ENCODE measurements at regions not wholly inside any gene's neighbourhood (a gene's known extent, or its start where the extent isn't known, plus 50 kb on each side); places are given as distances from the start of the nearest gene placed in this dataset.
"Not testable (repeated sequence)": the region's sequence is repeated elsewhere in the genome, so short reads cannot be mapped to it uniquely, and the experiment has no call there.

DNA sequence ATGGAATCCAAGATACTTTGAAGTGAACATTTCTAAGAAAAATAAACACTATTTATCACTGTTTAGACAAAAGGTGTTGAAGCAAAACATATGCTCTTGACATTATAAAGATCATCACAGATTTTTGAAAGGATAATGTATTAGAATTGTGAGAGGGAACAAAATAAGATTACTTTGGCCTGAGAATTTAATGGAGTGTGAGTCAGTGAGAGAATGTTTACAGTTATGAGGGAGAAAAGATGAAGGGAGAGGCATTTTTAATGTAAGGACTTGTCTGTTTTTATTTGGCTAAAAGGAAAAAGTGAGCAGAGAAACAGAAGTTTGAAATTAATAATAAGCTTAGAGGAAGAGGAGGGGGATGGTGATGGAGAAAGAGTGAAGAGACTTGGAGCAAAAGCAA, 1010.1 kb downstream of the EFNA5 start:
- DNase-seq = no peak

DNA sequence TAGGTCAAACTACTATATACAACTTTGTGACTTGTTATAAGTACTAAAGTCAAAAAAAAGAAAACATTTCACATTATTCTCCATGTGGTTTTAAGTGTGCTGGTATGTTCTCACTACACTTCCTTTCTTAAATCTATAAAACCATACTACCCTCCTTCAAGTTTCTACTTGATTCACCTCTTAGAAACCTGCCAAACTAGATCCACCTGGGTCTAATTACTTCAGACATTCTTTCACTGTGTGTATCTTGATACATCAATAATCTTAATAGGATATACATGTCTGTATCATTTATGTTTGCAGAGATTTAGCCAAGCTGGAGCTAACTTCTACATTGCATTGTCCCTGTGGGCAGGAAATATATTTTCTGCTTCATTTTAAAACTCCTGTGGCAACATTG, 1012.6 kb downstream of the EFNA5 start:
- DNase-seq = no peak

DNA sequence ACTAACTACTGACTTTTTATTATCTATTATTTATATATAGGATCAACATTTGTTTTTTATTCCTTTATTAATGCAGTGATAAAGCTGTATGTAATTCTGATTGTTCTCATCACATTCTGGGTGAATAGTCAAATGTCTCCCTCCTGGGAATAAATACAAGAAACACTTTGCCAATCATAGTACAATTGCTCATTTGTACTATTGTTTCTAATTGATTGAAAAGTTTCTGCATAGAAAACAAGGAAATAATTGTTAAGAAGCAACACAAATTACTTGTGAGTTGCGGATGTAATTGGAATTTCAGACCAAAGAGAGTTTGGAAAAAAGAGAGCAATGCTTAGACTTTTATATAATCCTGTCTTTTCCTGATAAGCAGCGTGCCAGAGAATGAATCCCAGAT, 1013.9 kb downstream of the EFNA5 start:
- DNase-seq = no peak

DNA sequence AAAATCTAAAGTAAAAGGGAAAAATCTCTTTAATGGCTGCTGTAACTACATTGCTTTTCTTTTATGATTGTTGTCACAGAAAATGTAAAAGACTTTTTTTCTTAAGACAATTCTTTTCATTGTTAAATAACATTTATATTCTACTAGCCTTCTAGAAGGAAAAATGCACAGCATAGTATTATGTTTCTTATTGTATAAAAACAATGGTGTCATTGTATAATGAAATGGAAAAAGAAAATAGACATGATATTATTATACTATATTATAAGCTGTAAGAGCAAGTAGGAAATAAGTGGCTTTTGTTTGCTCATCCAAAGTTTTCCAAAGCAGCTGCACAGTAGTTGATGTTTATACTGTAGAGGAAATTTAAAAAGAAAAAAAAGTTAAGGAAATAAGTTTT, 1021.7 kb downstream of the EFNA5 start:
- DNase-seq = no peak

DNA sequence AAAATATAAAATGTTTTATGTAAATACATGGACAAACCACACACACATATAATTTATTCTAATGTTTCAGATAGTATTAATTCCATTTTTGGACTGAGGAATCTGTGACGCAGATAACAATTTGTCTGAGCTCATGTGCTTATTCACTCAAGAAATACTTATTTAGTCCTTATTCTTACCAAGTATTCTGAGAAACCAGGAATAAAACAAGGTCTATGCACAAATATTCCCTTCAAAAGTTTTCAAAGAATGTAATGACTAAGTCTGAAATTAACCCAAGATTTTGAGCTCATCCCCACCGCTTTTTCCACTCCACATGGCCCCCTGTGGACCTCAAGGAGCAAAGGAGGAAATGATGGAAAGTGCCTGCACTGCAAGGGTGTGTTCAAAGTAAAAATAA, 1022.3 kb downstream of the EFNA5 start:
- no peak for DNase-seq

DNA sequence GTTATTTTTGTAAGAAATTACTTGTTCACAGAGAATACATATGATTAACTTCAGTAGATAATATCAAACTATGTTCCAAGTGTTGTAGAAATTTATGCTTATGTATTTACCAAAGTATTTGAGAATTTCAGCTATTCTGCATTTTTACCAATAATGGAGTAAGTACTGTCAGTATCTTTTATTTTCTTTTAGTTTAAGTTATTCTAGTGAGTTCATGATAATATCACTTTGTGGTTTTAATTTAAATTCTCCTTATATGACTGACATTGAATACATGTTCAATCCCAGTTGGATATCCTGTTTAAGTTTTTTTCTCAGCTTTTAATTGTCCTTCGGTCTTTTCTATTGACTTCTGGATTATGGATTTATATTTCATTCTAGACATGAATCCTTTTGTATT, 1024.6 kb downstream of the EFNA5 start:
- no peak for DNase-seq

DNA sequence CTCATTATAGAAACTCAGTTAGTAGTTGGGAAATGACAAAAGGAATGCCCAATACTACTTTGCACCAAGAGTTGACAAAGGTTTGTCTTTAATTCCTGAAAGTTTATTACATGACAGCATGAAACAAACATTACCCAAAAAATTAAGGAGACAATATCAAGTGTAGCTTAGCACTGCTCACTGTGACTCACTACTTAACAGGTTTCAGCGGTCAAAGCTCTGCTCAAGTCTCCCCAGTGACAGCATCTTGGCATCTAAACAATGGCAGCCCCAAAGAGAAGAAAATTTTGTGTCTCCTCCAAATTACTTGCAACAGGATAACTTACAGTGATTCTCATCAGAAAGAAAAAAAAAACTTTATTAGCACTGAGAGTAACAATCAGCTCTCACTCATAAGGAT, 1030.2 kb downstream of the EFNA5 start:
- no peak for DNase-seq

DNA sequence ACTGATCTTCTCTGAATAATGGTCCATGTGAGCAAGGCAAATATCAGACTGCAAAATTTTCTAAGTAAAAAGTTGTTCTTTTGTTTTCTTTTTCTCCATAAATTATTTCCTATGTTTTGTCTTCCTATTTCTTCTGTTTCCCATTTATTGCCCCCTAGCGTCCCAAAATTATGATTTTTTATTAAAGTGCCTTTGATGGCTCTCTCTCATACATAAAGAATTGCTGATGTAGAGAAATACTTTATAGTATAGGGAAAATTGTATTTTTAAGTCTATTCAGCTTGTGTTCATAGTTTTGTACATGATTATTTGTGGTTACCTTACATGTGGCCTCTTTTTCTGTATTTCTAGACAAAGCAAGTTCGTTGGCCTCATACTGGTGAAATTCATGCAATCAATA, 1031.2 kb downstream of the EFNA5 start:
- DNase-seq = no peak

DNA sequence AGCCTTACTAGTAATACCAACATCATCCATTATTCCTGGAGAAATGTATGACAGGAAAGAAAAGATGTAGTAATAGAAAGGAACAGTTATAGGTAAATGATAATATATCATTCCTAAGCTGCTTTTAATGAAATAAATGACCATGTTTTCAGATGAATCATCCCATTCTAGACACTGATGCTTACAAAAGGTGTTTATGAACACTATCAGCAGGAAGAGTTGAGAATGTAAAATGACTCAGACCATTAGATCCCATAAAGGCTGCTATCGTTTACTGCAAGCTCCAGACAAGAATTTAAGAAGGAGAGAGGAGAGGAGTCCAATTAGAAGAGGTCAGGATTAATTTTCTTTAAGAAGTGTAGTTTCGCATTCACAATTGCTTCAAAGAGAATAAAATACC, 1033.5 kb downstream of the EFNA5 start:
- no peak for DNase-seq

DNA sequence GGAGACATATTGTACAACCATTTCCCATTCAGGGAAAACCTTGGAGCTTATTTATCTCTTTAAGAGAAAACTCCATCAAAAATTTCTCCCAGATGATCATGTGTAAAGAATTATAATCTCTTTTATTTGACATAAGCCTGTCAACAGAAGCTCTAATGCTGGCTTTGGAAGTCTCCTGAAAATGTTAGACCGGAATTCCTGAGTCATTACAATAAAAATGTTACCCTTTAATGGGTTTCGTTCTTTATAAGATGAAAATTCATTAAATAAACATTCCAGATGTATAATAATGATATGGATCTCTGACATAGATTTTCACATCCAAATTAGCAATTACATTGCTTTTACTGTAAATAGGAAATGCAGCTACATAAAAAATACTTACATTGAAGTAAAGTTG, 1036.4 kb downstream of the EFNA5 start:
- no peak for DNase-seq

DNA sequence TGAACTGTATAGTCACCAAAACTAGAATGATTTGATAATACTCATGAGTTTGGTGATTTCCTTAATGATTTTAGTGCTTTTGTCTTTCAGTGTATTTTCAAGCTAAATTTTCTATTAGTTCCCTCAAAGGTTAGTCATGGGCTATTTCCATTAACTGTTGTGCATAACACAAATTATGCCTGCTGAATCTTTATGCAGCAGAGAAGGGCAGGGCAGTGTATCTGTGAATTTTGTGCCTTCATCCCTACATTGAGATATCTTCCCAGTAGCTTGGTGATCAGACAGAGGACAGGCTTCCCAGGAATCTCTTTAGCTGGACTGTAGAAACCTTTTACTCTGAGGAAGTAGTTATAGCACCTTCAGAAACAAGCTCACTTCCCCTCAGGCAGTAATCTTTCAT, 1036.9 kb downstream of the EFNA5 start:
- no peak for DNase-seq

DNA sequence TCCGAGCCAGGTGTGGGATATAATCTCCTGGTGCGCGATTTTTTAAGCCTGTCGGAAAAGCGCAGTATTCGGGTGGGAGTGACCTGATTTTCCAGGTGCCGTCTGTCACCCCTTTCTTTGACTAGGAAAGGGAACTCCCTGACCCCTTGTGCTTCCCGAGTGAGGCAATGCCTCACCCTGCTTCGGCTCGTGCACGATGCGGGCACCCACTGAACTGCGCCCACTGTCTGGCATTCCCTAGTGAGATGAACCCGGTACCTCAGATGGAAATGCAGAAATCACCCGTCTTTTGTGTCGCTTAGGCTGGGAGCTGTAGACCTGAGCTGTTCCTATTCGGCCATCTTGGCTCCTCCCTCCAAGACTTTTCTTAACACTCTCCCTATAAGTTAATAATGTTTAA, 1042.3 kb downstream of the EFNA5 start:
- not testable (repeated sequence) for DNase-seq

DNA sequence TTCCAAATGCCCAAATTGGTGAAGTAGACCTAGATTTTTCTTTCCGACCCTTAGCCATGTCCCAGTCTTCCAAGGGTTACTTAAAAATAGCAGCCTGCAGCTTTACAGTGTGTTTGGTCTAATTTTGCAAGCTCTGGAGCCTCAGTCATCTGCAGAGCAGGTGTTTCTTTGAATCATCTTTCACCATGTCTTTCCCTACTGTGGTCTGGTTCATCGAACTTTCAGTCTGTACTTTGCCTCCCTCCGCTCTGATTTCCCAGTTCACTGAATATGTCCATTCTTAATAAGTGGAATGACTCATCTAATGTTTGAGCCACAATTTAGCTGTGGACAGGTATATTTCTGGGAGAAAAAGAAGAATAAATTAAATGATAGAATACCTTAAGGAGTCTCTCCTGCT, 1060.7 kb downstream of the EFNA5 start:
- DNase-seq = no peak

DNA sequence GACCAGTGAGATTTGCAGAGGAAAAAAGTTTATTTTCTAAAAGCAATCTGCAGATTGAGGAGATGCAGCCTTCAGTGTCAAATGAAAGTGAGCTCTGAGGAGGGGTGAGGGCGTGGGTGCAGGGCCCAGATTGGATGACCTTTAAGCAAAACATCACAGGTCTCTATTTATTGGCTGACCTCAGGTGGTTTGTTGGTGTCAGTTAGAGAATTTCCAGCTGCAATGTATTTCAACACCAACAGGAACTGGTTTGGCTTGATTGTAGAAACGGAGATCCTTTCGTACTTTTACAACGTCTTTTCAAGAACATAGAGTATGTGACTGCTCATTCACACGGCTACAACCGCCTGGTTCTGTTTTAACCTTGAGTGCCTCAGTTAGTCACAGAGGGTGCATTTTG, 1069.1 kb downstream of the EFNA5 start:
- no peak for DNase-seq

DNA sequence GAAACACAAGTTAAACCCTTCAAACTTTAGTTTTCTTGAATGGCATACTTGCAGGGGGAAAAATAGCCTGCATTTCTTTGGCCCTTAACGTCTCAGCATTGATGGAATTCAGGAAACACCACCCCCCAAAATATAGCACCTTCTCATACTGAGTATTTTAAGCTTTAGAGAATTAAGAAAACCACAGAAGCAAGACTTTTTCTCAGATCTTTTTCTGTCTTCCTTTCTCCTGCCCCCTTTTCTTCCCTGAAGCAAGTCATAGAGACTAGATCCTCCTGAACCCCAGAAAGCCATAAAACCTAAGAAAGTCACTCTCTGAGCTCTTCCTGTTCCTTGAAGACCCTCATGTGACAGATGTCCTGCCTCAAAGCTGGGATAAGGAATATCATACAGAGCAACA, 1069.9 kb downstream of the EFNA5 start:
- no peak for DNase-seq

DNA sequence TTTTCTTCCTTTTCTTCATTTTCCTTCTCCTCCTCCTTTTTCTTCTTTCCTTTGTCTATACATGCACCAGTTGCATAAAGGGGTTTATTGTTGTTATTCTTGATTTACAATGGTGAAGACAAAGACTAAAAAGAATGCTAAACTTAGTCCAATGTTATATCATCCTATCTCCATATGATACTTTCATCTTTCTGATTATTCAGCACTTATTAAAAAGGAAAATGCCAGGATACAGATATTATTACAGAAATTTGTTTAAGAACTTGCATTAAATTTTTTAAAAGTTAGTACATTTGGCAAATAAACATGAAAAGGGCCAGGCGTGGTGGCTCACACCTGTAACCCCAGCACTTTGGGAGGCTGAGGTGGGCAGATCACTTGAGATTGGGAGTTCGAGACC, 1074.9 kb downstream of the EFNA5 start:
- DNase-seq = no peak

DNA sequence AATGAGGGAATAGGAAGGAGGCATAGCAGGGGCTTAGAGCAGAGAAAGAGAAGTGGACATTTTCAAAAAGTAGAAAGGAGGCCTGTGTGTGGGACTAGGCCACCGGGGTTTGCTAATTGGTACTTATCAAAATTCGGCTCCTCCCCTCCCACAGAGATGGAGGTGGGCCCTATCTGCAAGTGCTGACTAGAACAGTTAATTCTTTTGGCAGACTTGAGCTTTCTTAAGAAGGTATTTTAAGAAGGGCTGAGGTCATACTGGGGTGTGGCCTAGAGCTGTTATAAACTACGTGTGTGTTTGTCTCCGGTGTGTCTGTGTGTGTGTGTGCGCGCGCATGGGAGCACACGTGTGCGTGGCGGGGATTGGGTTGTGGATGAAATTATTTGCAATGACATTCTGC, 1086.5 kb downstream of the EFNA5 start:
- DNase-seq = no peak

DNA sequence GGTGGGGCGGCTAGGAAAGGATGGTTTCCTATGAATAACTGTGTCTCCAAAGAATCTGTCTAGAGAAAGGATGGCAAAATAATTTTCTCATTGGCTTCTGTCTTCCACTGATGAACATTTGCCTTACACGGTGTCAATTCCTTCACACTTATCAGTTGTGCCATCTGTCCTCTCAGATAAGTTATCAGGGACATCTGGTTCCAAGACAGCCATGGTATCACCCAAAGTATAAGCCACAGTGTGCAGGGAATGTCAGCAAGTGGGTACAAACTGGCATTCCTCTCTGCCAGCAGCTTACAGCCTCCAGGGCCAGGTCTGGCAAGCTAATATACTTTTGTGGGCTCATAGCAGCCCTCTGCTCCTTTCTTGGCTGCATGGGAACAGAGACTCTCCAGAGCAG, 1092.0 kb downstream of the EFNA5 start:
- no peak for DNase-seq

DNA sequence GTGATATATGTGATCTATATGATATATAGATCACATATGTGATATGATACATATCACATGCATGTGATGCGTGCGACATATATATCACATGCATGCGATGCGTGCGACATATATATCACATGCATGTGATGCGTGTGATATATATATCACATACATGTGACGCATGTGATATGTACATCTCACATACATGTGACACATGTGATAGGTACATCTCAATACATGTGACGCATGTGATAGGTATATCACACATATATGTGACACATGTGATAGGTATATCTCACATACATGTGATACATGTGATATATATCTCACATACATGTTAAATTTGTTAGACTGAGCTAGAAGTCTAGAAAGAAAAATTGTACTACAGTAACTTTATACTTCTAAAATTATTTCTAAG, 1095.9 kb downstream of the EFNA5 start:
- DNase-seq = no peak

DNA sequence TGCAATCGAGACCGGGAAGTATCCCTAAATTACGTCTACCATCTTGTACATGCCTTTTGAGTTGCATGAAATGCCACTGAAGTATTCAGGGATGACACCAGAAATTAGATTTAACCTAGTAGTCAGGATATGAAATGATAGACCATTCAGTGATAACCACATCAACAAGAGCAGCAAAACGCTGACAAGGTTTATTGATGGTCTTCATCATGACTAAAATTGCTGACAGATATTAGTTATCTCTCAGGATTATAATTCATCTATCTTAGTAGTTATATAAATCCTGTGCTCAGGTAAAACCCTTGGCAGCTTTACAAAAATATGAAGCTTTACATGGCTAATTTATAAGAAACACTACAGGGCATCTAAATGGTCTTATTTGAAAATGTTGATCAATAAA, 1104.7 kb downstream of the EFNA5 start:
- DNase-seq = no peak

DNA sequence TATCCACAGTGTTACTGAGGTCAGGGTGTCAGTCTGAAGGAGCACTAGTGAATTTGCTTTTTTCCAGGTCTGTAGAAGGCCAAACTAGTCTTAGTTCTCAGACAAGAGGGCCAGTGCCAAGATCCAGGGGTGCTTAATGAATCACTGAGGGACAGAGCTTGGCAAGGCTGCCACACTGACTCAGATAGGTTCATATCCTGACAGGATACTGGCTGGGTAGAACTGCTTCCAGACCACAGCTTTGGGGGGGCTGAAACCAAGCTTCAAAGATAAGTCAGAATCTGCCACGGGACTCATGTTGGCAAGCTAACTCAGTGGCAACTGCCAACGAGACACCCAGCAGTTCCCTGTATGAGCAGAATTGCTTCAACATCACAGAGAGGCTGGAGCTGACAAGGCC, 1125.4 kb downstream of the EFNA5 start:
- no peak for DNase-seq

DNA sequence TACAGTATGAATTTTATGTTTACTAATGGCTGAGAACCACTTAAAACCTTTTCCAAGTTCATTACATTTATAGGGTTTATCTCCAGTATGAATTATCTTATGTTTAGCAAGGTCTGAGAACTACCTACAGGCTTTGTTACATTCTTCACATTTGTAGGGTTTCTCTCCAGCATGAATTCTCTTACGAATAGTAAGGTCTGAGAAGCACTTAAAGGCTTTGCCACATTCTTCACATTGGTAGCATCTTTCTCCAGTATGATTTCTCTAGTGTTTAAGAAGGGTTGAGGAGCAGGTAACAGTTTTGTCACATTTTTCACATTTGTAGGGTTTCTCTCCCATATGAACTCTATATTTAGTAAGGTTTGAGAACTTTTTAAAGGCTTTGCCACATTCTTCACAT, 1127.4 kb downstream of the EFNA5 start:
- DNase-seq = no peak

DNA sequence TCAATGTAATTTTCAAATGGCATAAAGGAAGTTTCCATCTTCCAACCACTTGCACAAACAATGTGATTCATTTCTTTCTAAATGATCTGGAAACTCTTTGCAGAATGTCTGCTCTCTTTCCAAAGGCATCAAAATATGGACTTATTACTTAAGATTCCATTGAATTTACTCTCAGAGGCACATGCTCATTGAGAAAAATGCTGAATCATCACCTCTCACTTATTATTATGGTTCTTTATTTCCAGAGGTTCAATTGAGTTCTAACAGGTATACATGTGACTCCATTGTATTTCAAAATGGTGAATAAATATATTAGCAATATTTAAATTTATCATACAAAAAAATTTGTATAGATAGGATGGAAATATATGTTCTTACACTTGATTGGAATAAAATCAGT, 1140.6 kb downstream of the EFNA5 start:
- no peak for DNase-seq

DNA sequence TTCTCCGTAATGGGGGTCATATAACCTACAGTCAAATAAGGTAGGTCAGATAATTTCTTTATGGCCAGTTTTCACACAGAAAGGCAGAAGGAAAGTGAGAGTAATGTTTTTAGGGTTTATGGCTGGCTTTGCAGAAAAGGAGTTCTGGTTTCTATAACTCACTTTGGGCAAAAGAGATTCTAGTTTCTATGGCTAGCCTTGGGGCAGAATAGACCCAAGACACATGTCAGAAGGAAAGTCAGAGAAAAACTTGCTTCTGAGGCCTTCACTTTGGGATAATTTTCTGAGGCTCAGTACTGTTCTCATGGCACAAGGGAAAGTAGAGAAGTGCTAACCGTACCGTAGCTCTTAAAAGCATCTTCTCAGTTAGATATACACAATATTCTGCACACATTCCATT, 1145.3 kb downstream of the EFNA5 start:
- DNase-seq = no peak

DNA sequence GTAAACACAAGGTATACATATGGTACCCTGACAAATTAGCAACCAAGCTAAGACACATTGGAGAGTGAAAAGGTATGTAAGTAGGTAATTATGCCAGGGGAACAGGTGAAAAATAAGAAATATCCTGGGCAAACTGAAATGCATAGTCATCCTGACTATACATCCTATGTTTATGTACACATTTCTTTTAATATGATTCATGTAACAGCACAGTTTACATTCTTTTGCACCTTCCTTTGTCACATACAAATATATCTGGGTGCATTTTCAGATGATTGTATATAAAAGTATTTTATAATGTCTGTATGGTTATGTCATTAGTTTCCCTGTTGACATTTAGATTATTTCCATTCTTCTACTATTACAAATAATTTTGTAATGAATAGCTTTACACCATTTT, 1146.9 kb downstream of the EFNA5 start:
- DNase-seq = no peak

DNA sequence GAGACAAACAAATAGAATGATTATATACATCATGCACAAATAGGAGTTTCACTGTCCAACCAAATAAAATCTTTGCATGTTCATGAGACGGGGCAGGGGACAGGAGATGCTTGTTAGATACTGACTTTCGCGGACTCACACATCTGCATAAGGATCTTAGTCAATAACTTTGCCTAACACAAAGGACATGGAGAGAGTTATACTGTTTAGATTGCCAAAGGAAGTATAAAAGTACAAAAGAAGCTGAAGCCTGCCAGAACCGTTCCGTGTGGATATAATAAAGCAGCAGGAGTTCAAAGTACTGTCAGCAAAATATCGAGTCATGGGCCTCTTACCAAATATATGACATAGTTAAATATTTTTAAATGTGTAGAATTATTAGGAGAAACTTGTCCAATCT, 1148.4 kb downstream of the EFNA5 start:
- no peak for DNase-seq

DNA sequence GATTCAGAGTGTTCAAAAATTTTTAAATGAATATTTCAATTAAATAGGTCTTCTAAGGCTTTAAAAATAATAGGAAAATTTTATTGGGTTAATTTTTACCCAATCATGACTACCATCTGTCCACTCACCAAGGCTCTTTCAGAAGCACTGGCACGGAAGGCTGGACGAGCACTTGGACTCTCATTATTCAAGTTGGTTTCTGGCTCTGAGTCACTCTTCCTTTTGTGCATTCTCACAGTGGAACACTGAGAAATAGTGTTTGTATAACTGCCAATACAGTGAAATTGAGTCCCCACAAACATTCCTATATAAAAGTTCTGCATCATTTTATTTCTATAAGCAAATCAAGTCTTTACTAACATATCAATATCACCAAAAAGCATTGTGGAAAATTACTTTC, 1149.0 kb downstream of the EFNA5 start:
- DNase-seq = no peak
